Right cardiac atrium (tissue), 5 donors: ENCODE measurements at regions not wholly inside any gene's neighbourhood (a gene's known extent, or its start where the extent isn't known, plus 50 kb on each side); places are given as distances from the start of the nearest gene placed in this dataset.

Source experiments
- ATAC-seq, 2 donors: fragments of 200-7000 bp; cut with Tn5 transposase; one replicate each; pipeline versions ENCODE4 v1.8.0 to v1.9.1; 2020; ENCODE audit warnings: moderate library complexity in 2 of 2, mild to moderate bottlenecking in 1 of 2
- DNase-seq, 3 donors: peaks; one replicate each; pipeline ENCODE4 v3.0.0-alpha.2; 2020
- H3K27ac ChIP-seq: one replicate; pipeline ENCODE4 v1.5.1; 2013; ENCODE audit warnings: mild to moderate bottlenecking, low read length, control low read depth, moderate library complexity
- H3K27me3 ChIP-seq: one replicate; pipeline ENCODE4 v1.6.1; 2013; ENCODE audit not compliant: control insufficient read depth, insufficient read depth
- H3K4me1 ChIP-seq: one replicate; pipeline ENCODE4 v1.6.1; 2013; ENCODE audit warnings: low read length; ENCODE audit not compliant: control insufficient read depth, insufficient read depth
- H3K4me3 ChIP-seq: one replicate; pipeline ENCODE4 v1.5.1; 2013; ENCODE audit warnings: low read length, control low read depth
- H3K9me3 ChIP-seq: one replicate; pipeline ENCODE4 v1.6.1; 2013; ENCODE audit warnings: low read length; ENCODE audit not compliant: control insufficient read depth
- WGBS: extraction: QIAGEN DNeasy Blood & Tissue Kit; methylation state at CpG from one replicate; pipeline ENCODE4 v1.1.7; 2013; 5-methylcytosine and 5-hydroxymethylcytosine counted together
- intact Hi-C, 4 donors: fragments of 100-400 bp; cut with DNase I; formaldehyde crosslinking; loops; one replicate each; pipeline versions ENCODE4 v1.11.0 to v1.14.0; 2022 to 2023
- donor health status: healthy with polysubstance abuse.
- donor health status: DM: no; HTN: yes; CAD: no.
- donor health status: DM: no; HTN: no; CAD: no.
- donor health status: DM: no; HTN: yes; CAD: no; lungs with severe emphysema.
- donor health status: DM: yes; HTN: yes; CAD: no.

GRCh38 chr5:155264809-155265208, 251.3 kb downstream of the KIF4B start:
- Histone ChIP-seq H3K27ac (no peak overlapping the region), H3K9me3 (no peaks in the 10 kb centered on the region), H3K4me3 (no peak overlapping the region), H3K27me3 (no peaks in the 10 kb centered on the region), H3K4me1 (no peaks in the 10 kb centered on the region)
- no peak for DNase-seq
- intact Hi-C loops: loop anchor here in 1 of 4 donors (10.0 kb wide), 1 partner anchor 320 kb away; no protein-coding TSS in a partner anchor
- ATAC-seq: no peak
- 51% methylated on average over 5 of the region's 5 CpGs for WGBS

- H3K4me1 ChIP-seq: peaks cover 2% of the 10 kb centered on the region
- intact Hi-C loops: loop anchor here in 1 of 4 donors (10.0 kb wide), 1 partner anchor 316 kb away; no protein-coding TSS in a partner anchor
- no peak for DNase-seq
Observed at GRCh38 chr5:155268770-155269425, 255.3 kb downstream of the KIF4B start.

DNA sequence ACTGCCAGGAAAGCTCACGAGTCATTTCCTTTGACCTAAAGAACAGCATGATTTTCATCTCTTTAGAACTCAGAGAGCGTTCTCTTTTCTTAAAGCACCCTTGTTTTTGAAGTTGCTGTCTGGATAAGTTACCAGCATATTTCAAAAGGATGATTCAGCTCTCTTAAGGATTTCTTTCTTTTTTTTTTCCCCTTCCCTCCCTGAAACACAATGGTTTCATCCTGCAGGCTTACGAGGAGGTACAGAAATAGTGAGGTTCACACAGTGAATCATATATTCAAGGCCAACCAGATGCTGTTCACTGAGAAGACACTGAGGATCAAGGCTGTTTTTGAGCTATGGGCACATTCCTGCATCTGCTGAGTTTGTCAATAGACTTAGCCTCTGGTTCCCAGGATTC, 257.2 kb downstream of the KIF4B start:
- WGBS: 51% methylated on average over 3 of the region's 3 CpGs
- H3K27me3 ChIP-seq: no peaks in the 10 kb centered on the region
- H3K9me3 ChIP-seq: no peaks in the 10 kb centered on the region
- H3K27ac ChIP-seq: no peak overlapping the region
- DNase-seq: no peak
- no peak for ATAC-seq
- H3K4me1 ChIP-seq: peaks cover 2% of the 10 kb centered on the region
- intact Hi-C loops: no loop called here
- H3K4me3 ChIP-seq: no peak overlapping the region

More at GRCh38 chr5:155268770-155269425, 255.3 kb downstream of the KIF4B start:
- no peak overlapping the region for H3K4me3 ChIP-seq
- H3K9me3 ChIP-seq: no peaks in the 10 kb centered on the region
- H3K27ac ChIP-seq: no peak overlapping the region
- no peaks in the 10 kb centered on the region for H3K27me3 ChIP-seq
- ATAC-seq: no peak
- WGBS: 46% methylated on average over 2 of the region's 2 CpGs

GRCh38 chr5:155274484-155274883, 260.9 kb downstream of the KIF4B start:
- WGBS: 38% methylated on average over 5 of the region's 5 CpGs
- intact Hi-C loops: no loop called here
- no peaks in the 10 kb centered on the region for H3K27me3 ChIP-seq
- no peak for DNase-seq
- no peak overlapping the region for H3K27ac ChIP-seq
- no peaks in the 10 kb centered on the region for H3K9me3 ChIP-seq
- H3K4me1 ChIP-seq: peaks cover 5% of the 10 kb centered on the region
- ATAC-seq: no peak
- no peak overlapping the region for H3K4me3 ChIP-seq

DNA sequence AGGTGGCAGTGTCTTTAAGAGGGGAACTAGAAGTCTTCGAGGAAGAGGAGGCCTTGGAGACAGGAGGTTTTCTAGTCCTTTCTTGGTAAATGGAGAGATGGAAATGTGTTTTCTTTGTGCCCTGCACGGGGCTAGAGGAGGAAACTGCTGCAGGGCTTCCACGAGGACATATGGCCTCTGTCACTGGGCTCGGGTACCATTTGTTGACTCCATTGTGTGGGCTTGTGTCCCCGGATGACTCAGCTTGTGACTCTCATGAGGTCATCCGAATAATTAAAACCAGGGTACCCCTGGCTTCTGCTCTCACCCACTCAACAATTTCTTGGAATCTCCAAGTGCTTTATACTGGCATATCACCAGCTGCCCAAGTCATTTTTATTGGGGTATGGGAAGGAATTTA, 261.7 kb downstream of the KIF4B start:
- intact Hi-C loops: no loop called here
- no peak overlapping the region for H3K27ac ChIP-seq
- no peak for ATAC-seq
- WGBS: 73% methylated on average over 6 of the region's 6 CpGs
- H3K9me3 ChIP-seq: no peaks in the 10 kb centered on the region
- H3K27me3 ChIP-seq: no peaks in the 10 kb centered on the region
- no peak for DNase-seq
- peaks cover 5% of the 10 kb centered on the region for H3K4me1 ChIP-seq
- H3K4me3 ChIP-seq: no peak overlapping the region

- ATAC-seq (no peak), DNase-seq (no peak)
- Histone ChIP-seq H3K27ac (no peak overlapping the region), H3K4me1 (peaks cover 5% of the 10 kb centered on the region), H3K4me3 (no peak overlapping the region), H3K9me3 (no peaks in the 10 kb centered on the region), H3K27me3 (no peaks in the 10 kb centered on the region)
- intact Hi-C loops: no loop called here
- 87% methylated on average over 3 of the region's 3 CpGs for WGBS
Observed at GRCh38 chr5:155276231-155276630, 262.7 kb downstream of the KIF4B start.

DNA sequence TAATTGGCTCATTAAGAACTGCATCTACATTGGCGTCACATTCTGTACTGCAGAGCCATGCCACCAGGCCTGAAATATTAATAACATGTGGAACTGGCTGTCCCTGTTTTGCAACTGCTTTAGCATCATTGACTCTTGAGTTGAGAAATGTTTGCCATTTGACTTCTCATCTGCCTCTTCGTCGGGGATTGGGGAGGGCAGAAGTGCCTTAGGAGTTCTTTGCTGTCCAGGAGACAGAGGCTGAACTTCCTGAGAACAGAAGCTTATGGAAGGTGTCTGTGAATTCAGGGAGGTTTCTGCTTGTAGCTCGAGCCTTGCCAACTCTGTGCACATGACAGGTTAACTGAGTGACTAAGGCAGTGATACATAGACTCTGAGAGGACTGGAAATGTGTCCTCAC, 265.0 kb downstream of the KIF4B start:
- no peaks in the 10 kb centered on the region for H3K27me3 ChIP-seq
- 63% methylated on average over 4 of the region's 4 CpGs for WGBS
- H3K9me3 ChIP-seq: no peaks in the 10 kb centered on the region
- peak overlapping the region; percentile 24 for H3K27ac ChIP-seq
- no peak overlapping the region for H3K4me3 ChIP-seq
- H3K4me1 ChIP-seq: peaks cover 3% of the 10 kb centered on the region
- intact Hi-C loops: no loop called here
- ATAC-seq: peak; percentile 29 to 74
- no peak for DNase-seq

DNA sequence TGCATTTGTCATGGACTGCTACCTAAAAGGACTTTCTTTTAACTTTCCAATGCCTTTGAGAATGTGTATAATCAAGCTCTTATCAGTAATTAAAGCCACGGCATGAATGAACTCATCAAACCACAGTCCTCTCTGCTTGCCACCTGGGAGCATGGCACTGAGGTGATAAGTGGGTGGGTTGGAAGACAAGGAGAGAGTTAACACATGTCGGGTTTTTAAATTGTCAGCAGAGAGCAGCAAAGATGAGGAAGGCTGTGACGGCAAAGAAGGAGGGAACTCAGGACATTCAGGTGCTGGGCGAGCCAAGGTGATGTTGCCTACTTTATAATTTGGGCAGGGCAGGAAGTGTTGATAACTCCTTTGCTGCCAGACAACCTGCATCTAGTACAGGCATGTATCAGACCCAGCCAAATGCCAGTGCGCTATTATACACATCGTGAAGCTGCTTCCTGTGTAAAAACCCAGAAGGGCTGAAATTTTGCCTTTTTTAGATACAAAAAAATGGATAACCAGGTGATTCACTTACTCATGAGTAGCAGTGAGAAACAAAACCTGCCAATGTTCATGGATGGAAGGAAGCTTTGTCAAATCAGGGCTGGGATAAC, 269.1 kb downstream of the KIF4B start:
- H3K4me1 ChIP-seq: peaks cover 3% of the 10 kb centered on the region
- WGBS: 55% methylated on average over 6 of the region's 6 CpGs
- no peaks in the 10 kb centered on the region for H3K9me3 ChIP-seq
- intact Hi-C loops: no loop called here
- no peak overlapping the region for H3K27ac ChIP-seq
- no peak for ATAC-seq
- no peak overlapping the region for H3K4me3 ChIP-seq
- no peak for DNase-seq
- no peaks in the 10 kb centered on the region for H3K27me3 ChIP-seq

DNA sequence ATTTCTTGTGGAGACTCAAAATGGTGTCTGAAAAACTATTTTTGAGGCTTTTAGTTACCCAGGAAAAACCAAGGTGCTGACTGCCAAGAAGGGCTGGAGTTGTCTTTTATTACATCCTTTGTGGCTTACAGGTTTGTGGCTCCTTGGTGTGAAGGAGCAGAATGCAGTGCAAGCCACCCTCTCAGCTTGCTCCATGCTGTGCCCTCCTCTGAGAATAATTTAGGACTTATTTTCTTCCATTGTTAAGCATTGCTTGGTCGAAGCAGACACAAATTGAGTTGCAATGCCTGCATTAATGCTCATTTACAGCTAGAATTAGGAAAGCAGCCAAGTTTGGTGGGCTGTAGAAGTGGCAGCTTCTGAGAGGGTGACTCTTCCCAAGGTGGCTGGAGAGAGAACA, 272.2 kb downstream of the KIF4B start:
- ATAC-seq: no peak
- 57% methylated on average over 1 of the region's 1 CpG for WGBS
- intact Hi-C loops: no loop called here
- H3K27ac ChIP-seq: no peak overlapping the region
- no peak overlapping the region for H3K4me3 ChIP-seq
- H3K9me3 ChIP-seq: no peaks in the 10 kb centered on the region
- H3K4me1 ChIP-seq: no peaks in the 10 kb centered on the region
- DNase-seq: no peak
- no peaks in the 10 kb centered on the region for H3K27me3 ChIP-seq

DNA sequence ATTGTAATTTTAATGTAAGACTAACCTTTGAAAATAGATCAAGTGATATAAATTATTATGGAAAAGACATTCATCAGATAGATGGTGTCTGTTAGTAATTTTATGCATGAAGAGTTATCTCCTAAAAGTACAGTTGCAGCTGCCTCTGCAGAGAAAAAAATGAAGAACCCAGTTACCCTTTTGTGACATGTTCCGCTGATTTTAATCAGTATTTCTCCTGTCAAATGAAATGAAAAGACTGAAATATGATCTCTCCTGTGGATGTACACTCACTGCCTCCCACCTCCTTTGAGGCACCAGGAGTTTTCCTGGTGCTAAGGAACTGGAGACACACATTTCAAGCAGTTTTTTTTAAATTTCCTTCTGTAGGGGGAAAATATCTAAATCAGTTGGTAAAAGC, 277.4 kb downstream of the KIF4B start:
- WGBS: 68% methylated on average over 1 of the region's 1 CpG
- no peaks in the 10 kb centered on the region for H3K27me3 ChIP-seq
- H3K27ac ChIP-seq: no peak overlapping the region
- no peaks in the 10 kb centered on the region for H3K9me3 ChIP-seq
- ATAC-seq: no peak
- DNase-seq: no peak
- H3K4me3 ChIP-seq: no peak overlapping the region
- H3K4me1 ChIP-seq: no peaks in the 10 kb centered on the region
- intact Hi-C loops: no loop called here

- H3K4me1 ChIP-seq: no peaks in the 10 kb centered on the region
- ATAC-seq: no peak
- no peak overlapping the region for H3K4me3 ChIP-seq
- no peaks in the 10 kb centered on the region for H3K9me3 ChIP-seq
- DNase-seq: no peak
- WGBS: 52% methylated on average over 4 of the region's 4 CpGs
- H3K27me3 ChIP-seq: no peaks in the 10 kb centered on the region
- intact Hi-C loops: no loop called here
- no peak overlapping the region for H3K27ac ChIP-seq
Observed at GRCh38 chr5:155293605-155294178, 280.1 kb downstream of the KIF4B start.
